HL-60 (cell line): ENCODE measurements at regions not wholly inside any gene's neighbourhood (a gene's known extent, or its start where the extent isn't known, plus 50 kb on each side); places are given as distances from the start of the nearest gene placed in this dataset.

Experiments
- POLR2AphosphoS5 ChIP-seq: IDR thresholded peaks from 2 replicates; pipeline ENCODE4 v1.6.1; 2012; ENCODE audit warnings: low read depth
- SPI1 ChIP-seq: IDR thresholded peaks from 2 replicates; pipeline ENCODE4 v1.6.1; 2012; ENCODE audit warnings: low read depth, mild to moderate bottlenecking, borderline replicate concordance
- TF ChIP-seq, protein P1 (sequence below): IDR thresholded peaks from one replicate; pipeline ENCODE4 v1.5.1; 2011; ENCODE audit warnings: low read length, control low read depth, inconsistent platforms; ENCODE audit not compliant: insufficient read depth
- TF ChIP-seq, protein P2 (sequence below): IDR thresholded peaks from 2 replicates; pipeline ENCODE4 v1.6.1; 2012; ENCODE audit warnings: low read depth; ENCODE audit not compliant: insufficient replicate concordance

DNA sequence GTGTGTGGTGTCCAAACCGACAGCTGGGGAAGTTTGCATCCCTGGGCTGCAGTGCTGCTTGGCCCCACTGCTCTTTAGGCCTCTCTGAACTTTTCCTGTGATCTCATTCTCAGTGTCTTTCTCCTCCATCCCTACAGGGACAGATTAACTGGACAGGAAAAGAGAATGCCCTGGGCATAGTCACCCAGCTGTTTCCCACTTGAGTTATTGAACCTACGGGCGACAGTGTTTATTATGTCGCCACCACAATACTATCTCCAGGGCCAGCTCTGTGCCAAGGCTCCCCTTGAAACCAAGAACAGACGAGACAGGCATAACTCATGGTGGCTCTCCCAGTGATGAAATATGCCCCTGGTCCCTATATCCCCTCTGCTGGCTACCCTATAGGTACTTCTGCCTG lies 147.8 kb upstream of the EPHA7 start:
- TF ChIP-seq POLR2AphosphoS5 (no peak), SPI1 (no peak)
- TF ChIP-seq, protein P1, sequence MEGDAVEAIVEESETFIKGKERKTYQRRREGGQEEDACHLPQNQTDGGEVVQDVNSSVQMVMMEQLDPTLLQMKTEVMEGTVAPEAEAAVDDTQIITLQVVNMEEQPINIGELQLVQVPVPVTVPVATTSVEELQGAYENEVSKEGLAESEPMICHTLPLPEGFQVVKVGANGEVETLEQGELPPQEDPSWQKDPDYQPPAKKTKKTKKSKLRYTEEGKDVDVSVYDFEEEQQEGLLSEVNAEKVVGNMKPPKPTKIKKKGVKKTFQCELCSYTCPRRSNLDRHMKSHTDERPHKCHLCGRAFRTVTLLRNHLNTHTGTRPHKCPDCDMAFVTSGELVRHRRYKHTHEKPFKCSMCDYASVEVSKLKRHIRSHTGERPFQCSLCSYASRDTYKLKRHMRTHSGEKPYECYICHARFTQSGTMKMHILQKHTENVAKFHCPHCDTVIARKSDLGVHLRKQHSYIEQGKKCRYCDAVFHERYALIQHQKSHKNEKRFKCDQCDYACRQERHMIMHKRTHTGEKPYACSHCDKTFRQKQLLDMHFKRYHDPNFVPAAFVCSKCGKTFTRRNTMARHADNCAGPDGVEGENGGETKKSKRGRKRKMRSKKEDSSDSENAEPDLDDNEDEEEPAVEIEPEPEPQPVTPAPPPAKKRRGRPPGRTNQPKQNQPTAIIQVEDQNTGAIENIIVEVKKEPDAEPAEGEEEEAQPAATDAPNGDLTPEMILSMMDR, result no peak
- TF ChIP-seq, protein P2, sequence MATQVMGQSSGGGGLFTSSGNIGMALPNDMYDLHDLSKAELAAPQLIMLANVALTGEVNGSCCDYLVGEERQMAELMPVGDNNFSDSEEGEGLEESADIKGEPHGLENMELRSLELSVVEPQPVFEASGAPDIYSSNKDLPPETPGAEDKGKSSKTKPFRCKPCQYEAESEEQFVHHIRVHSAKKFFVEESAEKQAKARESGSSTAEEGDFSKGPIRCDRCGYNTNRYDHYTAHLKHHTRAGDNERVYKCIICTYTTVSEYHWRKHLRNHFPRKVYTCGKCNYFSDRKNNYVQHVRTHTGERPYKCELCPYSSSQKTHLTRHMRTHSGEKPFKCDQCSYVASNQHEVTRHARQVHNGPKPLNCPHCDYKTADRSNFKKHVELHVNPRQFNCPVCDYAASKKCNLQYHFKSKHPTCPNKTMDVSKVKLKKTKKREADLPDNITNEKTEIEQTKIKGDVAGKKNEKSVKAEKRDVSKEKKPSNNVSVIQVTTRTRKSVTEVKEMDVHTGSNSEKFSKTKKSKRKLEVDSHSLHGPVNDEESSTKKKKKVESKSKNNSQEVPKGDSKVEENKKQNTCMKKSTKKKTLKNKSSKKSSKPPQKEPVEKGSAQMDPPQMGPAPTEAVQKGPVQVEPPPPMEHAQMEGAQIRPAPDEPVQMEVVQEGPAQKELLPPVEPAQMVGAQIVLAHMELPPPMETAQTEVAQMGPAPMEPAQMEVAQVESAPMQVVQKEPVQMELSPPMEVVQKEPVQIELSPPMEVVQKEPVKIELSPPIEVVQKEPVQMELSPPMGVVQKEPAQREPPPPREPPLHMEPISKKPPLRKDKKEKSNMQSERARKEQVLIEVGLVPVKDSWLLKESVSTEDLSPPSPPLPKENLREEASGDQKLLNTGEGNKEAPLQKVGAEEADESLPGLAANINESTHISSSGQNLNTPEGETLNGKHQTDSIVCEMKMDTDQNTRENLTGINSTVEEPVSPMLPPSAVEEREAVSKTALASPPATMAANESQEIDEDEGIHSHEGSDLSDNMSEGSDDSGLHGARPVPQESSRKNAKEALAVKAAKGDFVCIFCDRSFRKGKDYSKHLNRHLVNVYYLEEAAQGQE, result no peak
